GM20000 (cell line): ENCODE measurements at regions not wholly inside any gene's neighbourhood (a gene's known extent, or its start where the extent isn't known, plus 50 kb on each side); places are given as distances from the start of the nearest gene placed in this dataset.

Source experiments
- DNase-seq: peaks from one replicate; pipeline ENCODE4 v3.0.0; 2012; ENCODE audit warnings: low spot score
- TF ChIP-seq, protein P1 (sequence below): IDR thresholded peaks from 2 replicates; pipeline ENCODE4 v1.5.1; 2012; ENCODE audit warnings: mild to moderate bottlenecking, control low read depth; ENCODE audit errors: extremely low read depth, missing control alignments

DNA sequence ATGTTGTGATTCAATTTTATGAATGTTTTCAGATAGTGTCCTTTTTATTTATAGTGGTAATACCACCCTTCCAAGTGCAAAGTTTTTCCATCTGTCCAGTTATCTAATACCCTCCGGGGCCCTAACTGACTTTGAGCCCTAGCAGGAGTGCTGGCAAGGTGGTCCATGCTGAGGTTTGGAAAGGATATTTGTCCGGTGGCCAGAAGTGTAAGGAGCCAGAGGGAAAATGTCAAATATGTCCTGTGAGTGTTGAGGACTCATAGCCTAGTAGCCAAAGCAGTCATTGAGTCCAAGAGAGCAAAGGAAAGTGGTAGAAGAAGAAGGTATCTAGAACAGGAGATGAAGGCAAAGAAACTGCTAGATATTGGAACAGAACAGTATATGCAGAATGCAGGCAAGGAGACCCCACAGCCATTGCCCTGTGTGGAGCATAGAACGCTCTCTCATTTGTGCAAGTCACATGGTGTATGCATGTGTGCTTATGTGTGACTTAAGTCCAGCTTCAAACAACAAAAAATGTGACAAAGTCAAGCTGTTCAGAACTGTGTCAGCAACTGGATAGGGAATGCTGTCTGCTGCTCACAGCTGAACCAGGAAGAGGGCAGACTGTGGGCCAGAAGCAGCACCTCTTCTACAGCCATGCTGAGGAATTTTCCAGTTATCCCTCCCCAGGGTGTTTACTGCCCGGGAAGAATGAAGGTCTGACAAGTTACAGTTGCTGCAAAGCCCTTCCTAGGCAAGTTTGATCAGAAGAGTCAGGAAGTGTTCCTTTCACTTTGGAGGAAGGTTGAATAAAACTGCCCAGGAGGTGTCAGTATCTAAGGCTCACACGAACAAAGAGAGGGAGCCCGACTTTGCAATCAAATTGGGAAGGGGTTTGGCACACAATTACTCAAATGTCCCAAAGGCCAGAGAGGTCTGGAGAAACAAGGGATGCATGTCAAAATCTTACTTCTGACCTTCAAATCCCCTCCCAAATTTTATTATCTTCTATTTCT lies 463.3 kb upstream of the DMAC1 start:
- TF ChIP-seq, protein P1, sequence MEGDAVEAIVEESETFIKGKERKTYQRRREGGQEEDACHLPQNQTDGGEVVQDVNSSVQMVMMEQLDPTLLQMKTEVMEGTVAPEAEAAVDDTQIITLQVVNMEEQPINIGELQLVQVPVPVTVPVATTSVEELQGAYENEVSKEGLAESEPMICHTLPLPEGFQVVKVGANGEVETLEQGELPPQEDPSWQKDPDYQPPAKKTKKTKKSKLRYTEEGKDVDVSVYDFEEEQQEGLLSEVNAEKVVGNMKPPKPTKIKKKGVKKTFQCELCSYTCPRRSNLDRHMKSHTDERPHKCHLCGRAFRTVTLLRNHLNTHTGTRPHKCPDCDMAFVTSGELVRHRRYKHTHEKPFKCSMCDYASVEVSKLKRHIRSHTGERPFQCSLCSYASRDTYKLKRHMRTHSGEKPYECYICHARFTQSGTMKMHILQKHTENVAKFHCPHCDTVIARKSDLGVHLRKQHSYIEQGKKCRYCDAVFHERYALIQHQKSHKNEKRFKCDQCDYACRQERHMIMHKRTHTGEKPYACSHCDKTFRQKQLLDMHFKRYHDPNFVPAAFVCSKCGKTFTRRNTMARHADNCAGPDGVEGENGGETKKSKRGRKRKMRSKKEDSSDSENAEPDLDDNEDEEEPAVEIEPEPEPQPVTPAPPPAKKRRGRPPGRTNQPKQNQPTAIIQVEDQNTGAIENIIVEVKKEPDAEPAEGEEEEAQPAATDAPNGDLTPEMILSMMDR, result no peak
- no peak for DNase-seq

GRCh38 chr9:8261737-8262136 lies 462.2 kb upstream of the DMAC1 start:
- TF ChIP-seq, protein P1, result no peak
- DNase-seq, result no peak

DNA sequence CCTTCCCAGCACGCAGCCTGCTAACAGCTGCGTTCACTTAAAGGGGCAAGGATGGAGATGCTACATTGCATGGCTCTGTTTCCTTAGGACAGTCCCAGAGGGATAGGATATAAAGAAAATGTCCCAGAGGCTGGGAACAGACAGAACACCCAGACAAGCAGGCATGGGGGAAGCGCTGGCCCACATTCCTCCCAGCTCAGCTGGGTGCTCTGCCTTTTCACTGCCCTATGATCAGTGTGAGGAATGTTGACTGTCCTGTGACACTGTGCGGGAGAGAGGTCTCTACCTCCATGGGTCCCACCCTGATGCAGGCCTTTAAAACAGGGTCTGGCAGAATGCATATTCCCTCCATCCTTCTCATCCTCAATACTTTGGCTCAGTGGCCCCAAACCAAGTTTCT lies 459.4 kb upstream of the DMAC1 start:
- TF ChIP-seq, protein P1, result no peak
- no peak for DNase-seq

DNA sequence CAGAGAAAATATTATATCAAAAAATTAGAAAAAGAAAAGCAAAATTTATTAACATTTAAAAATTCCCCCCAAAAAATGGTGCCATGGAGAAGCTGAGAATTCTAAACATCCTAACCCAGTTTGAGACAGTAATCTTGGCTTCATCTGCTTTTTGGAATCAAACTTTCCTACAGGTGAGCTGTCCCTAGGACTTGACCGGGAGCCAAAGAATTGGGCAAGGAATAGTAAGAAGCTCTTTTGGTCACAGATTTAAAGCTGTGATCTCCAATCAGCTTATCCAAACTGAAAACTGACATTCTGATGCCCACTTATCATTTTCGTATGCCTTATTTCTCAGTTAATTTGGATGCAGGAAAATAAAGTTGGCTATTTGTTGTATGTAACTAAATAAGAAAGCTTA lies 457.3 kb upstream of the DMAC1 start:
- TF ChIP-seq, protein P1, result no peak
- DNase-seq, result no peak

GRCh38 chr9:8255850-8256249 lies 456.3 kb upstream of the DMAC1 start:
- TF ChIP-seq, protein P1, result no peak
- no peak for DNase-seq

GRCh38 chr9:8254541-8254940 lies 455.0 kb upstream of the DMAC1 start:
- no peak for DNase-seq
- TF ChIP-seq, protein P1, result no peak

GRCh38 chr9:8252445-8252844 lies 452.9 kb upstream of the DMAC1 start:
- TF ChIP-seq, protein P1, result no peak
- no peak for DNase-seq
